Fibroblast of the aortic adventitia (primary cell): ENCODE measurements at regions not wholly inside any gene's neighbourhood (a gene's known extent, or its start where the extent isn't known, plus 50 kb on each side); places are given as distances from the start of the nearest gene placed in this dataset.

Experiments used
- DNase-seq: peaks from one replicate; pipeline ENCODE4 v3.0.0-alpha.2; 2010; ENCODE audit warnings: low read depth
- H3K4me3 ChIP-seq: 2 replicates; pipeline ENCODE4 v1.5.1; 2011; ENCODE audit warnings: low read depth, mild to moderate bottlenecking, control low read depth, low read length, moderate library complexity
- CTCF ChIP-seq: IDR thresholded peaks from 2 replicates; pipeline ENCODE4 v1.5.1; 2011; ENCODE audit warnings: mild to moderate bottlenecking, low read length, control low read depth, inconsistent platforms; ENCODE audit not compliant: insufficient read depth

GRCh38 chr6:113513086-113513485 lies 344.1 kb upstream of the MARCKS start:
- TF ChIP-seq CTCF, result no peak
- no peak overlapping the region for H3K4me3 ChIP-seq
- no peak for DNase-seq

- TF ChIP-seq CTCF, result no peak
- H3K4me3 ChIP-seq, result no peak overlapping the region
- no peak for DNase-seq
Measured at GRCh38 chr6:113522376-113522775, 334.8 kb upstream of the MARCKS start.

GRCh38 chr6:113524826-113525225 lies 332.3 kb upstream of the MARCKS start:
- DNase-seq, result peak; percentile 50
- TF ChIP-seq CTCF, result no peak
- no peak overlapping the region for H3K4me3 ChIP-seq

- no peak for DNase-seq
- no peak for TF ChIP-seq CTCF
- H3K4me3 ChIP-seq, result no peak overlapping the region
Measured at GRCh38 chr6:113526553-113526952, 330.6 kb upstream of the MARCKS start.

GRCh38 chr6:113526995-113527394 lies 330.1 kb upstream of the MARCKS start:
- TF ChIP-seq CTCF, result no peak
- peak; percentile 42 for DNase-seq
- no peak overlapping the region for H3K4me3 ChIP-seq

GRCh38 chr6:113528111-113528510 lies 329.0 kb upstream of the MARCKS start:
- H3K4me3 ChIP-seq, result no peak overlapping the region
- TF ChIP-seq CTCF, result no peak
- no peak for DNase-seq

GRCh38 chr6:113529196-113529595 lies 327.9 kb upstream of the MARCKS start:
- no peak for TF ChIP-seq CTCF
- peak; percentile 30 for DNase-seq

More at GRCh38 chr6:113529196-113529595, 327.9 kb upstream of the MARCKS start:
- H3K4me3 ChIP-seq, result no peak overlapping the region
